Endothelial cell of umbilical vein (primary cell): ENCODE measurements at regions not wholly inside any gene's neighbourhood (a gene's known extent, or its start where the extent isn't known, plus 50 kb on each side); places are given as distances from the start of the nearest gene placed in this dataset.

ENCODE experiments used
- BruUV-seq: library from RNA; stranded (reverse); fragments of 400-500 nt; replicated peaks from 2 replicates; lab custom pipeline; 2021; lab: Mats Ljungman, UMichigan
- CTCF ChIA-PET: fragments of 300-600, 350-600 bp; sonication (Branson Sonifier 250); formaldehyde crosslinking; loops from one replicate; lab custom pipeline; 2021; ENCODE audit warnings: antibody characterized with exemption, inconsistent platforms; lab: Charles Lee
- POLR2A ChIA-PET: fragments of 300-600, 350-600 bp; sonication (Branson Sonifier 250); formaldehyde crosslinking; loops from one replicate; lab custom pipeline; 2021; ENCODE audit warnings: antibody characterized with exemption, inconsistent platforms; lab: Charles Lee
- DNase-seq: peaks from one replicate; pipeline ENCODE4 v3.0.0-alpha.2; 2011; ENCODE audit warnings: low read depth, low spot score
- FAIRE-seq: peaks from 2 replicates; lab custom pipeline; 2011; peaks lifted over from hg19 to GRCh38; lab: Jason Lieb, UNC
- H2AFZ ChIP-seq: 2 replicates; pipeline ENCODE4 v1.6.0; 2012; ENCODE audit warnings: low read depth, low read length, control low read depth, inconsistent platforms
- H3K27ac ChIP-seq: 2 replicates; pipeline ENCODE4 v1.5.1; 2011; ENCODE audit warnings: low read depth, mild to moderate bottlenecking, control low read depth, low read length, moderate library complexity; ENCODE audit not compliant: insufficient read depth
- H3K27me3 ChIP-seq, 2 experiments: 2 replicates each; pipeline versions ENCODE4 v1.6.0 to v1.6.1; 2011; ENCODE audit warnings: low read length in 2 of 2, mixed read lengths in 1 of 2; ENCODE audit not compliant: control insufficient read depth in 2 of 2, insufficient read depth in 2 of 2
- H3K36me3 ChIP-seq, 2 experiments: 2 replicates in 1 of 2; 3 replicates in 1 of 2; pipeline ENCODE4 v1.5.1; 2011; ENCODE audit warnings: low read length in 2 of 2, mild to moderate bottlenecking in 1 of 2, moderate library complexity in 1 of 2; ENCODE audit not compliant: control insufficient read depth in 2 of 2, insufficient read depth in 2 of 2; ENCODE audit errors: extremely low read depth in 1 of 2
- H3K4me1 ChIP-seq: 3 replicates; pipeline ENCODE4 v1.5.1; 2011; ENCODE audit warnings: mild to moderate bottlenecking, low read length; ENCODE audit not compliant: control insufficient read depth, insufficient read depth; ENCODE audit errors: extremely low read depth
- H3K4me2 ChIP-seq: 2 replicates; pipeline ENCODE4 v1.6.1; 2011; ENCODE audit warnings: low read length, control low read depth, mixed read lengths; ENCODE audit not compliant: insufficient read depth
- H3K4me3 ChIP-seq, 3 experiments: fragments of 200-600 bp in 1 of 3; sonication (generic), shearing (Covaris generic) in 1 of 3; replicated peaks in 1 of 3; 2 replicates each; pipeline ENCODE4 v1.5.1; 2011 to 2016; ENCODE audit warnings: control low read depth in 3 of 3, low read length in 3 of 3, mild to moderate bottlenecking in 2 of 3, inconsistent platforms in 1 of 3, low read depth in 1 of 3, moderate library complexity in 1 of 3; ENCODE audit not compliant: insufficient read depth in 1 of 3
- H3K79me2 ChIP-seq: 2 replicates; pipeline ENCODE4 v1.6.0; 2012; ENCODE audit warnings: low read length, inconsistent platforms; ENCODE audit not compliant: control insufficient read depth, insufficient read depth
- H3K9ac ChIP-seq: replicated peaks from 2 replicates; pipeline ENCODE3; 2011; ENCODE audit warnings: low read length, control low read depth; ENCODE audit not compliant: insufficient read depth; ENCODE audit errors: extremely low read depth
- H3K9me1 ChIP-seq: replicated peaks from 3 replicates; pipeline ENCODE4 v1.6.0; 2011; ENCODE audit warnings: mild to moderate bottlenecking, low read length; ENCODE audit not compliant: control insufficient read depth, insufficient read depth; ENCODE audit errors: extremely low read depth
- H3K9me3 ChIP-seq: replicated peaks from 2 replicates; pipeline ENCODE4 v1.5.1; 2012; ENCODE audit warnings: low read length, inconsistent platforms; ENCODE audit not compliant: control insufficient read depth, insufficient read depth
- H4K20me1 ChIP-seq: replicated peaks from 2 replicates; pipeline ENCODE3; 2011; ENCODE audit warnings: mild to moderate bottlenecking, low read length; ENCODE audit not compliant: control insufficient read depth, insufficient read depth; ENCODE audit errors: extremely low read depth
- EZH2 ChIP-seq: IDR thresholded peaks from 2 replicates; pipeline ENCODE4 v1.6.1; 2012; ENCODE audit warnings: borderline replicate concordance, low read depth, mild to moderate bottlenecking, moderate library complexity, low read length, inconsistent platforms; ENCODE audit not compliant: severe bottlenecking
- FOS ChIP-seq: IDR thresholded peaks from 2 replicates; pipeline ENCODE4 v1.6.1; 2011; ENCODE audit warnings: mild to moderate bottlenecking, low read length, moderate library complexity, borderline replicate concordance; ENCODE audit not compliant: insufficient read depth
- GATA2 ChIP-seq: IDR thresholded peaks from 2 replicates; pipeline ENCODE4 v1.7.0; 2011; ENCODE audit warnings: low read depth, mild to moderate bottlenecking, moderate library complexity, mixed read lengths, low read length; ENCODE audit not compliant: insufficient read length, insufficient read depth
- JUN ChIP-seq: IDR thresholded peaks from 2 replicates; pipeline ENCODE4 v1.6.1; 2011; ENCODE audit warnings: borderline replicate concordance, low read depth; ENCODE audit not compliant: insufficient read length, insufficient read depth
- MYC ChIP-seq: IDR thresholded peaks from one replicate; pipeline ENCODE4 v1.6.1; 2011; ENCODE audit warnings: mild to moderate bottlenecking, low read depth, low read length
- POLR2A ChIP-seq: IDR thresholded peaks from 2 replicates; pipeline ENCODE4 v1.6.1; 2012; ENCODE audit warnings: low read depth, mild to moderate bottlenecking, control low read depth, low read length
- POLR2AphosphoS5 ChIP-seq: IDR thresholded peaks from 2 replicates; pipeline ENCODE4 v1.6.1; 2012; ENCODE audit warnings: low read depth, mild to moderate bottlenecking, control low read depth, low read length, moderate library complexity; ENCODE audit not compliant: insufficient read depth
- dilution Hi-C: fragments of 300-500 bp; cut with MboI; formaldehyde crosslinking; loops from one replicate; pipeline ENCODE4 v1.15.0; 2019; ENCODE audit warnings: low sequenced_read_pairs; ENCODE audit not compliant: extremely low pct_ligation_motif_present
- intact Hi-C: fragments of 100-400 bp; cut with micrococcal nuclease; formaldehyde crosslinking; loops from one replicate; pipeline ENCODE4 v1.10.0; 2022
- TF ChIP-seq, protein P1 (sequence below): IDR thresholded peaks from 2 replicates; pipeline ENCODE4 v1.6.1; 2011; ENCODE audit not compliant: insufficient read depth, insufficient read length
- TF ChIP-seq, protein P2 (sequence below), 2 donors: IDR thresholded peaks; 1 replicate in 1 of 2; 2 replicates in 1 of 2; pipeline ENCODE4 v1.5.1; 2011; ENCODE audit warnings: low read length in 2 of 2, mild to moderate bottlenecking in 2 of 2, moderate library complexity in 2 of 2, control low read depth in 1 of 2, inconsistent platforms in 1 of 2, low read depth in 1 of 2; ENCODE audit not compliant: insufficient read depth in 1 of 2; ENCODE audit errors: extremely low read depth in 1 of 2

DNA sequence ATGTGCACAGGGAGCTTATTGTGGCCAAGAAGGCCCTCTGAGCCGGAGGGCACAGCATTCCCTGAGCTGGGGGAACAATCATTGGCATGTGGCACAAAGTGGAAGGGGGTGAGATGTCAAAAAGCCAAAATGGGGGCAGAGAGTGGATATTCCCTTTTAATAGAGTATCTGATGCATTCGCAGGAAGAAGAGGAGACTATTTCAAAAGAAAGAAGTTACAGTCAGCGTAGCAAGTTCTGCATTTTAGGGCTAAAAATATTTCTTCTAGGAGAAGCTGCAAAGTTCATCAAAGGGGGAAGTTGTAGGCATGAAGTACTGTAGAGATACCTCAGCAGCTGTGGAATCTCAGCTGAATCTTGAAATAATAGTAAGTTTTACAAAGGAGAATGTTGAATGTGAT, 136.0 kb upstream of the WDR11 start:
- ChIA-PET POLR2A (no interaction called here), CTCF (no interaction called here)
- dilution Hi-C loops, result no loop called here
- H3K4me3 ChIP-seq, result no peak overlapping the region
- no peaks in the 10 kb centered on the region for H3K36me3 ChIP-seq
- no peak overlapping the region for H3K27ac ChIP-seq
- no peaks in the 10 kb centered on the region for H3K9me3 ChIP-seq
- H3K9me1 ChIP-seq, result no peaks in the 10 kb centered on the region
- H2AFZ ChIP-seq, result no peak overlapping the region
- TF ChIP-seq MYC (no peak), POLR2A (no peak), FOS (no peak), JUN (no peak), EZH2 (no peak), GATA2 (no peak), POLR2AphosphoS5 (no peak)
- TF ChIP-seq, protein P1, sequence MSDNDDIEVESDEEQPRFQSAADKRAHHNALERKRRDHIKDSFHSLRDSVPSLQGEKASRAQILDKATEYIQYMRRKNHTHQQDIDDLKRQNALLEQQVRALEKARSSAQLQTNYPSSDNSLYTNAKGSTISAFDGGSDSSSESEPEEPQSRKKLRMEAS, result no peak
- TF ChIP-seq, protein P2, sequence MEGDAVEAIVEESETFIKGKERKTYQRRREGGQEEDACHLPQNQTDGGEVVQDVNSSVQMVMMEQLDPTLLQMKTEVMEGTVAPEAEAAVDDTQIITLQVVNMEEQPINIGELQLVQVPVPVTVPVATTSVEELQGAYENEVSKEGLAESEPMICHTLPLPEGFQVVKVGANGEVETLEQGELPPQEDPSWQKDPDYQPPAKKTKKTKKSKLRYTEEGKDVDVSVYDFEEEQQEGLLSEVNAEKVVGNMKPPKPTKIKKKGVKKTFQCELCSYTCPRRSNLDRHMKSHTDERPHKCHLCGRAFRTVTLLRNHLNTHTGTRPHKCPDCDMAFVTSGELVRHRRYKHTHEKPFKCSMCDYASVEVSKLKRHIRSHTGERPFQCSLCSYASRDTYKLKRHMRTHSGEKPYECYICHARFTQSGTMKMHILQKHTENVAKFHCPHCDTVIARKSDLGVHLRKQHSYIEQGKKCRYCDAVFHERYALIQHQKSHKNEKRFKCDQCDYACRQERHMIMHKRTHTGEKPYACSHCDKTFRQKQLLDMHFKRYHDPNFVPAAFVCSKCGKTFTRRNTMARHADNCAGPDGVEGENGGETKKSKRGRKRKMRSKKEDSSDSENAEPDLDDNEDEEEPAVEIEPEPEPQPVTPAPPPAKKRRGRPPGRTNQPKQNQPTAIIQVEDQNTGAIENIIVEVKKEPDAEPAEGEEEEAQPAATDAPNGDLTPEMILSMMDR (IDR thresholded peaks at IDR 0.05; ENCODE audit: extremely low read depth in 1 of 2, insufficient read depth in 1 of 2, low read depth in 1 of 2, low read length in 2 of 2), result no peak
- DNase-seq (no peak), FAIRE-seq (no peak)
- no peak overlapping the region for H3K4me2 ChIP-seq
- no peaks in the 10 kb centered on the region for H3K79me2 ChIP-seq
- intact Hi-C loops, result no loop called here
- H3K4me1 ChIP-seq, result no peaks in the 10 kb centered on the region
- no peaks in the 10 kb centered on the region for H4K20me1 ChIP-seq
- no peaks in the 10 kb centered on the region for H3K27me3 ChIP-seq
- no TSS peak for BruUV-seq
- no peak overlapping the region for H3K9ac ChIP-seq
